HTR-8/SVneo (cell line): ENCODE measurements at regions not wholly inside any gene's neighbourhood (a gene's known extent, or its start where the extent isn't known, plus 50 kb on each side); places are given as distances from the start of the nearest gene placed in this dataset.

ENCODE experiments used
- DNase-seq: peaks from one replicate; pipeline ENCODE4 v3.0.0; 2011; ENCODE audit warnings: low spot score, mixed read lengths; ENCODE audit not compliant: insufficient read length
- FAIRE-seq: peaks from 2 replicates; lab custom pipeline; 2011; peaks lifted over from hg19 to GRCh38; lab: Jason Lieb, UNC

DNA sequence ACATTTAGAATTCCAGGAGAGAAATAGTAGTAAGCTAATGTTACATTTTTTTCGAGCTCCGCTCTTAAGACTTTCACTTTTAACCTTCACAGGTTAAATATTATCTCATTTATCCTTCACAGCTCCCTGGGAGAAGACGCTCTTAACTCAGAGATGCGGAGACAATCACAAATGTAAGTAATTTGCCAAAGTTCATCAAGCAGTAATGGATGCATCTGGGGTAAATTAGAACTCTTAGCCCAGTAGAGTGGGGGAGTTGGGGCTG is 168.5 kb downstream of the SPP2 start:
- FAIRE-seq (no peak), DNase-seq (no peak)

DNA sequence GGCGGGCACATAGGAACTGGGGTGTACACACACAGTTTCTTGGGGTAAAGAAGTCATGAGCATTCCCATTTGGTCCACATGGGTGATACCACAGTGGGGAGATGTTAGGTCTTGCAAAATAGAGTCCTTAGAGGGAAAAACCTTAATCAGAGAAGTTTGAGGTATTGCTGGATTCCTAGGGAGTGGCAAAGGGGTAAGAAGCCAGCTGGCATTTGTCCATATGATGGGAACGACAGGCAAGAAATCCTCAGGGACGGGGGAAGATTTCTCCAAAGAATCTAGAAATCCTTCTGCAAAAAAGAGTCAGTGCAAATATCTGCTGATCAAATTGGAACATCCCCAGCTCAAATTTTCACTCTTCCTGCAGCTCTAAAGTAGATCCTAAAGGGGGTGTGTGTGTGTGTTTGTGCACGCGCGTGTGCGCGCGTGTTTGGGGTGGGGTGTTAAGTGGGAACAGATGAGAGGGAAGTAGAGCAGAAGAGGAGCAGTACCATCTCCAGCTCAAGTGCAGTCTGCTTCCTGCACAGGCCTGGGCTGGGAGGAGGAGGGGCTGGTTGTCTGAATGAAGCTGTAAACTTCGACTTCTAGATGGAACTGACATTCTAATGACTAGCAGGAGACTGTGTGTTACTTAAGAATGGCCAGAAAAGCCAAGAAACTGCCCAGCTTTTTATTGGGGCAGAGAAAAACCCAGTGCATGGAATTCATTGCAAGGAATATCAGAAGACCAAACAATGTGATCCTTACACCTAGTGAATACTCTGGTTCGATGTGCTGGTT is 168.0 kb downstream of the SPP2 start:
- no peak for DNase-seq

DNA sequence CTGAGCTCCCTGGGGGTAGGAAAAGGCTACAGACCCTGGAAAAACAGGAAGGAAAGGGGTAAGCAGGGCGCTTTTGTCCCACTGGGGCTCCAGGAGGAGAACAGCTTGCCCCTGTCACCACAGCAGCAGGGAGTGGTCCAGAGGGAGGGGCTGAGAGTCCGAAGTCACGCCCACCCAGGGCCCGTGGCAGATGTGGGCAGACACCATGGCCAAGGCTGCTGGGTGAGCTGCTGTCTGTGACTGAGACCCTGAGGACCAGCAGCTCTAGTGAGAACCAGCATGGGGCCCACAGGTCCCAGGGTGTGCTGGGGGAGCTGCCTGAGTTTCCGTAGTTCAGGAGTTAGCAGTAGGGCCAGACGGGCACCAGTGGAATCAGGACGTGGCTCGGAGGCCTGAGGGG is 162.0 kb downstream of the SPP2 start:
- no peak for FAIRE-seq
- no peak for DNase-seq

More for the DNA sequence above, 168.0 kb downstream of the SPP2 start:
- FAIRE-seq = no peak

DNA sequence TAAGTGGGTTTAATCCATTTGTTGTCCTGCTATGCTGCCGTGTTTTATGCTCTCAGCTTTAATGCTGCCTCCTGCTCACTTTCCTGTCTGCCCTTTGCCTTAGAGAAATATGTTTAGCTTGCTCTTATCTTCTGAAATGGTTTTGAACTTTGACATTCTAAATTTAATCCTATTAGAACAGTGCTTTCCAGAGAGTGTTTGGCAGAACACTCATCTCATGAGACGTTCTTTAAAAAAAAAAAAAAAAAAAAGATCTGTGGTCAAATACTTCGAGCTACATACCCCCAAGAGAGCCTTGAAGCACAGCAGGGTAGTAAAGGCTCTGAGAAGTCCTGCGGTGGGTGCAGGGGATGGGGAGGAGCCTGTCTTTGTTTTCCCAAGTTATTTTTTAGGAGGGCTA is 161.3 kb downstream of the SPP2 start:
- DNase-seq (no peak), FAIRE-seq (no peak)

DNA sequence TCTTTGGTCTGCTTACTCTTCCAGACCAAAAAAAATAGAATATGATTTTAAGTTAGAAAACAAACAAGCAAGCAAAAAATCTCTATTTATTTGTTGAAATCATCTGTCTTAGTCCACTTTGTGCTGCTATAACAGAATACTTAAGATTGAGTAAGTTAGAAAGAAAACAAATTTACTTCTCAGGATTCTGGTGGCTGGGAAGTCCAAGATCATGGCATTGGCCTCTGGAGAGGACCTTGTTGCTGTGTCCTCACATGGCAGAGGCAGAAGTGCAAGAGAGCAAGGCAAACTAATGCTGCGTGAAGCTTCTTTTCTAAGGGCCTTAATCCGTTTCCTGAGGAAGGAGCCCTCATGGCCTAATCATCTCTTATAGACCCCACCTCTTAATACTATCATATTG is 156.2 kb downstream of the SPP2 start:
- no peak for FAIRE-seq
- no peak for DNase-seq

DNA sequence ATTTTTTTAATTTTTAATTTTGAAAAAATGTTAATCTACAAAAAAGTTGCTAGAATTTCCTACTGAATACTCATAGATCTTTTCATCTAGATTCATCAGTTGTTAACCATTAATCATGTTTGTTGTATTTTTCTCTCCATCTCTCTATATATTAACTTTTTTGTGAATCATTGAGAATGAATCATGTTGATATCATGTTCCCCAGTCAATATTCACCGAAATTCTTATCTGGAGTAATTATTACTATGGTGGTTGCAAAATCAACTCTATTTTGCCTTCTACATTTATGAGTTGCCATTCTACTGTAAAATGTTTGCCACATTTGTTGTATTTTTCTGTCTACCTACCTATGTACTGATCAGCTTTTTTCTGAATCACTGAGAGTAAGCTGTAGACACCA is 154.0 kb downstream of the SPP2 start:
- no peak for DNase-seq

DNA sequence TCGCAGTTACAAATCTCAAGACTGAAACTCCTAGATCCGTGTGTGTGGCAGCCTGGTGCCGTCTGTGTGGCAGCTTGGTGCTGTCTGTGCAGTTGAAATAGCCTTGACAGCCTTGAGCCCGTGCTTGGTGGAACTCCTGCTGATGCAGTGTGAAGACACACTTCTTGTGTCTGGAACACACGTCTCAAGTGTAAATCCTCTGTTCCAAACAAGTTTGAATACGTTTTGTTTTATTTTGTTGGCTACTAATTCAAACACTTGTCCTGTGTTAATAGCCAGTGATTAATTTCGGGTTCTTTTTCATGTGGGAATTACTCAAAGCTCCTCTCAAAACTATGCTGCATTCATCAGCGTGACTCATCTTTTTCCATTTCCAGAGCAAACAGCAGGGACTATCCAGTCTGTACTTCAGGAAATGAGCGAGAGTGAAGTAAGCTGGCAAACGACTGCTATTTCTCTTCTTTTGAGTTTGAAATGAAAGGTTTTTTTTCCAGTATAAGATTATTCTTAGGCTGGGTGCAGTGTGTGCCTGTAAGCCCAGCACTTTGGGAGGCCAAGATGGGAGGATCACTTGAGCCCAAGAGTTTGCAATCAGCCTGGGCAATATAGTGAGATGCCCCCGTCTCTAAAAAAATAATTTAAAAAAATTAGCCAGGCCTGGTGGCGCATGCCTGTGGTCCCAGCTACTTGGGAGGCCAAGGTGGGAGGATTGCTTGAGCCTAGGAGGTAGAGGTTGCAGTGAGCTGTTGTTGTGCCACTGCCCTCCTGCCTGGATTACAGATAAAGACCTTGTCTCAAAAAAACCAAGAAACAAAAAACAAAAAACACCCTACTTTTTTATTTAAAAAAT is 152.9 kb downstream of the SPP2 start:
- DNase-seq = peak; percentile 75
- peak; percentile 91 for FAIRE-seq

More for the DNA sequence above, 154.0 kb downstream of the SPP2 start:
- no peak for FAIRE-seq

DNA sequence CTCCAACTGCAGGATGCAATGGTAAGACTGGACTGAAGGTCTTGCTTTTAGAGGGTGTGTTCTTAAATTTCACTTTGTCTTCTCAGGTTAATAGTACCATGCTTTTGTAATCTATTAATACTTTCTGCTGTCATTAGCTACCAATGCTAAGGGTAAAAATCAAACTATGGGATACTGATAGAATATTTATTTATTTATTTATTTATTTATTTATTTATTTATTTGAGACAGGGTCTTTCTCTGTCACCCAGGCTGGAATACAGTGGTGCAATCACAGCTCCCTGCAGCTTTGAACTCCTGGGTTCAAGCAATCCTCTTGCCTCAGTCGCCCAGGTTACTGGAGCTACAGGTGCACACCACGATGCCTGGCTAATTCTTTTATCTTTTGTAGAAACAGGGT is 152.1 kb downstream of the SPP2 start:
- FAIRE-seq = no peak
- DNase-seq = no peak

DNA sequence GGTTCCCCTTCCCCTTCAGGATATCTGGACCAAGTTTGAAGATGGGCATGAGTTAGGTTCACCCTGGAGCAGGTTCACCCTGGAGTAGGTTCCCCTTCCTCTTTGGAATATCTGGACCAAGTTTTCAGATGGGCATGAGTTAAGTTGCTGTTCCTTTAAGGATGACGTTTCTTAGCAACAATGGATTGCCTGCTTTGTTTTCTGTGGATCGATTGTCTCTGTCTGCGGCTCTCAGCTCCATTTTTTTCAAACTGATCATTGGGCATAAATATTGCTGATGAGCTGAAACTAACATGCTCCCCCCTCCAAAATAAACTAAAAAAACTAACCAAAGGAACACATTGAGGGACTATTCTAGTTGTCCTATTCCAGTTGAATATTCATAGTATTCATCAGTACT is 149.5 kb downstream of the SPP2 start:
- FAIRE-seq (no peak), DNase-seq (no peak)

DNA sequence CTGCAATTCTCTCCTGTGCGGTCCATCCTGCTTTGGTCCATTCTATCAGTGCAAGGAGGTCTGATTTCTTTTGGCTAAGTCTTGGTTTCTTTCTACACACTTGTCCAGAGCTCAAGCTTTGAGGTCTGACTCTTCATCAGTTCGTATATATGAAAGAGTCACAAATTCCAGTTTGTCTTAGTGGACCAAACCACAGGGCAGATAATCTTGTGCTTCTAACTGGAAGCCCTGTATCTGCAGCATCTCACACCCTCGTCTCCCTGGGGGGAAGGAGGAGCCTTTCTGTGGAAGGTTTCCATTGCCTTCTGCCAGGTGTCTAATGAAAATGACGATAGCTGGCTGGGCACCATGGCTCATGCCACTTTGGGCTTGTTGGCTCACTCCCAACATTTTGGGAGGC is 148.5 kb downstream of the SPP2 start:
- no peak for DNase-seq
- no peak for FAIRE-seq

DNA sequence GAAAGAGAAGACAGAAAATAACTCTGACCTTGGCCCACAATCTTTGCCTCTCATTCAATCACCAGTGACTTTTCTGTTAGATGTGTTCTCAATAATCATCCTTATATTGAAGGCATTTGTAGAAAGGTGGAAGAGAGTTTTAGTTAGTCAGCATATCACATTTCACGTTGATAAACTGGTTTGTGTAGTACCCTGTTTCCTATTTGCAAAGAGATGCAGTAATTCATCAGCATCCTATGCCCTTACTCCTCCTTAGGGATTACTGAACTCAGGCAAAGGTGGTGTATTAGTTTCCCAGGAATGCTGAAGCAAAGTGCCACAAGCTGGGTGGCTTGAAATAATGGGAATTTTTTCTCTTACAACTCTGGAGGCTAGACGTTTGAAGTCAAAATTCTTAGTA is 145.0 kb downstream of the SPP2 start:
- no peak for FAIRE-seq
- no peak for DNase-seq

DNA sequence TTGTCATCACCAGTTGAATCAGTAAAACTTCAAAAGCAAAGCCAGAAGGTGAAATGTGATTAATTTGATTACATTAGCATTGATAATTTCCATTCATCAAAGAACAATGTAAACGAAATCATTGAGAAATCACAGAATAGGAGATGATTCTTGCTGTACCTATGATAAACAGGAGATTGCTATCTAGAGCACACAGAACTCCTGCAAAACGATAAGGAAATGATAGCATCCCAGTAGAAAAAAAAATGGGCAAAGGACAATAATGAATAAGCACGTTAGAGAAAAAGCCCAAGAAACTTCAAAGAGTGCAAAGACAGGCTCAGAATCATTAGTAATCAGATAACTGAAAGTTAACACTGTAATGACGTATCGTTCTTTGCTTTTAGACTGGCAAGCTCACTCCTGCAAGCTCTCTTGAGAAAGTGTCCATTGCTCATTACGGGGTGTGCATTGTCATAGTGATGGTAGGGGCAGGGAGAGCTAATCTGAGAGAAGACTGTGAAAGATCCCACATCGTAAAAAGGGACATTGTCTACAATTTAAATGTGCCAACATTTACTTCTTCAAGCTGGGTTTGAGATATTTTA is 143.6 kb downstream of the SPP2 start:
- DNase-seq (no peak), FAIRE-seq (no peak)

DNA sequence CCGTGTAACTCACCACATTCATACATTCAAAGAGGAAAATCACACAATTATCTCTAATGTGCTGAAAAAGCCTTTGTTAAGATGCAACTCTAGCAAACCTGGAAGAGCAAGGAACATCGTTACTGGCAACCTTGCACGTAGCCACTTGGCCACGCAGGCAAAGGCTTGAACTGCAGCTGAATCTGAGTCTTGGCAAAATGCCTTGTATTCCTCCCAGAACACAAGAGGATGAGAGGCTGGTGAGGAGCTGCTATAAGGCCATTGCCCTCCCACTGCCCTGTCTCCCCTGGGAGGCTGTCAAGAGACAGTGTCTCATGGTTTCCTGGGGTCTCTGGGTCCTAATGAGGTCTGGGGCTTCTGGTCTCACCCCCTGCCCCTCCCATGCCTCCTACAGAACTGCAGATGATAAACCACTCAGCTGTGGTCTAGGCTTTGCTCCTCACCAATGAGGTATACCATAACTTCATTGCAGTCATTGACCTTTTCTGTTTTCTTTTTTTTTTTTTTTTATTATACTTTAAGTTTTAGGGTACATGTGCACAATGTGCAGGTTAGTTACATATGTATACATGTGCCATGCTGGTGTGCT is 141.4 kb downstream of the SPP2 start:
- no peak for DNase-seq
- no peak for FAIRE-seq

DNA sequence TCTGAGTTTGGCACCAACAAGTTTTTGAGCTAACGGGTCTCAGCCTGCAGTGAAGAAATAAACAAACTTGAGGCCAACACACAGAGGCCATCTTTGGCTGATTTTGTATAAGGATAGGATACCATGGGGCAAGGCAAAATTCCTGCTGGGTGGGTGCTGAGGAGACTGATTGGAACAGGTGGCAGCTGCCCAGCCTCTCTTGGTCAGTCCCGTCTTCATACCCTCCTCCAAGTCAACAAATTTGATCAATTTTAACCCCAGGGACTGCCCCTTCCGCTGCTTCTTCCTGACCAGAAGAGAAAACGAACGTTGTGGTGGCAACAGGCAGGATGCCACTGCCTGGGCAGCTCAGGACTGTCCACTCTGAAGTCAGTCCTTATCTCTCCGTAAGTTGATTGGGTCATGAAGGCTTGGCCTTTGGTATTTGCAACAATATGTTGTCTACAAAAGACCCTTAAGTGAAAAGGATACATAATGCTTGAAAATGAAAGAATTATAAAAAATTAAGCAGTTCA is 139.3 kb downstream of the SPP2 start:
- FAIRE-seq (no peak), DNase-seq (no peak)

DNA sequence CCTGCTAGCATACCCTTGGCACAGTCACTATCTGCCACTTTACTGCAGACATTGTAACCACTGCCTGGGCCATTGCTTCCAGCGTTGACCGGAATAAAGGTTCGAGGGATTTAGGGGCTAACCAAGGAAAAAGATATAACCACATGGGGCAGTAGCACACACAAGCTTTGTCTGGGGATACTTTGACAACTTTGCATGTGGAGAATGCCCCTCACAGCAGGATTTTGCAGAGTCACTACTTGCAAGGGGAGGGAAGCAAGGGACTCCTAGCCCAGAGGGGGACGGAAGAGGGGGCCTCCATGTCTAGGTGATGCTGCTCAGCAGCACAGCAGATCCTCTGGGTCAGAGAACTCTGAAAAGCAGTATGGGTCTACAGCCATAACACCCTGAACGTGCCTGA is 138.7 kb downstream of the SPP2 start:
- no peak for DNase-seq
- FAIRE-seq = no peak

DNA sequence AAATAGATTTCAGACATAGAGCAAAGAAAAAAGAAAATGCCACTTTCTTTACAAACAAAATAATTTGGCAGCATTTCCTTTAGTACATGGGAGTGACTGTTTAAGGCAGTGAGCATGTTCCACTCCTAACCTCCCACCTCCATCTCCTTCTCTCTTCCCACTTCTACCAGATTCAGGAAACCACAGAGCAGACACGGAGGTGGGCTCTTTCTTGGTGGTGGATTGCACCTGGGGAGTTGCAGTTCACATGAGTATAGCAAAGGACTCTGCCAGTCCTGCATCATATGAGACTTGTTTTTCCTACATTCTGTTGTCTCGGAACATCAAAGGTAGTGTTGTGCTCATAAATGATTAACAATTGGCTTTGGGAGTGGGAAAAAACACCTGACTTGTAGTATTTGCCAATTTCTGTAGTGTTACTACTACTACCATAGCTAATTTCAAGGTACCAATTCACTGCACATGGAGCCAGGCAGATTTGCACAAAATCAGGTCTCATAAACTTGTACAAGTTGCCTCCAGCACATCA is 137.2 kb downstream of the SPP2 start:
- DNase-seq (no peak), FAIRE-seq (no peak)

DNA sequence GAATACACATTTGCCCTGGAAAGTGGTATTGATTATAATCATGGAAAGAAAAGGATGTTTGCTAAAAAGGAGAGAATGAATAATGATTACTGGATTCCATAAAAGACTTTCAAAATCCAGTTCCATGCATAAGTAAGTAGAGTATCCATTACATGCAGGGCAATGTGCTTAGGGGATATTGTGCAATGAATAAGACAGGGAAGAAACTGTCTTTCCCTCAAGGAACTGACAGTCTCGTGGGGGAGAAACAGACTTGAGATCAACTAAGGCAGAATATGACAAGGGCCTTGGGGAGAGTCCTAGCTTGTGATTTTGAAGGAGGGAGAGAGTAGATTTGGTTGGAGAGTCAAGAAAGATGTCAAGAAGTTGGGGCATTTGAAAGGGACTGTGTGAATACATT is 130.6 kb downstream of the SPP2 start:
- no peak for DNase-seq
- no peak for FAIRE-seq

DNA sequence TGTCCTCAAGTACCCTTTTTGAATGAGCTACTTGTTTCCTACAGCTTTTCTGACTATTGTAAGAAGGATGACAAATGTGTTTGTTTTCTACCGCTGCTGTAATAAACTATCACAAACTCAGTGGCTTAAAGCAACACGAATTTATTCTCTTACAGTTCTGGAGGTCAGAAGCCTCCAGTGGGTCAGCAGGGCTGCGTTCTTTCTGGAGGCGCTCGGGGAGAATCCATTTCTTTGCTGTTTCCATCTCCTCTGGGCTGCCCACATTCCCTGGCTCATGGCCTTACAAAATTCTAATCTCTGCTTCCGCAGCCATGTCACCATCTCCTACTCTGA is 128.5 kb downstream of the SPP2 start:
- FAIRE-seq = no peak
- DNase-seq = no peak

DNA sequence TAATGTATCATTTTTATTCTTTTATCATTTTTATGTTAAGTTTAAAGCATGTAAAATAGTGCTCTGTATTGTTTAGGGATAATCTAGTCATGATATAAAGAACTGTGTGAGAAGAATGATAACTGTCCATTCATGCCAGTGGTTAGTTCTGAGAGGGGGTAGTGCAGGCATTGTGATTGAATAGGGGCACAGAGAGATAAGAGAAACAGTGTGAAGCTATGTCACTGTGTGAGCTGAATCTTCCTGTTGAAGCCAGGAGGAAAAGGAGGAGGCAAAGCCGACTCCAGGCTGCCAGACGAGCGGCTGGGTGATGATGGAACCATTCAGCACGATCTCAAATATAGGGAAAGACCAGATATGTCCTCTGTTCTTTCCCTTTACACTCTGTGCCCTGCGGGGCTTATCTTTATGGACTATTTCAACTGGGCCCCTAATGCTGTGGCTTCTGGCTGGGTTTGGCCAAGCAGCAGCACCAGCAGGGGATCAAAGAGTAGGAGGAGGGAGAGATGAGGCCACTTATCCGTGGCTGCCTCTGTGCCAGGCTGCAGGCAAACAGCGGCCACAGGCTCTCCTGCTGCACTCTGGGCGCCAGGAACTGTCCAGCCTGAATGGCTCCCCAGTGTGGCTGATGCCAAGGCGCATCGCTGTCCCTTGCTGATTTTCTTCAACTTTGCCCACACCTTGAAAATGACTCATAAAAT is 128.0 kb downstream of the SPP2 start:
- FAIRE-seq = no peak
- no peak for DNase-seq

DNA sequence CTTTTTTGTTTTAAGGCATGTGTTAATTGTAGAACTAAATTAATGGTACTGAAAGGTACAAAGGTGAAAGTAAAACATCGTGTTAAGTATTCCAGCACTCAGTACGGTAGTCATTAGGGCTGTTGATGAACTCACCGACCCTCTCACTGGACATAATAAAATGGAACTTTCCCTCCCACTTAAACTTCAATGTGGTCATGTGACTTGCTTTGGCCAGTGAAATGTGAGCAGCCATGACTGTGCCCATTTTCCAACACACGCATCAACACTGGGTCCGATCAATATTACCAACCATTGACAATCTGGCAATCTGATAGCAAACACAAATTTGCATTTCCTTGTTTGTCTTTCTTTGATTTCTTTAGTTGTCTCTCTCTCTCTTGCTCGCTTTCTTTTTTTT is 125.1 kb downstream of the SPP2 start:
- DNase-seq = no peak
- FAIRE-seq = no peak
